GM12878 (cell line): ENCODE measurements at regions not wholly inside any gene's neighbourhood (a gene's known extent, or its start where the extent isn't known, plus 50 kb on each side); places are given as distances from the start of the nearest gene placed in this dataset.

ENCODE experiments used
- ATAC-seq: fragments of 200-7000 bp; cut with Tn5 transposase; 3 replicates; pipeline ENCODE4 v1.9.1; 2020; ENCODE audit warnings: mild to moderate bottlenecking, moderate library complexity
- BruUV-seq: library from RNA; stranded (reverse); fragments of 400-500 nt; replicated peaks from 2 replicates; lab custom pipeline; 2021; lab: Mats Ljungman, UMichigan
- CTCF ChIA-PET: fragments of 300-600 bp; sonication (Branson Sonifier 250); formaldehyde crosslinking; extraction: SDS; loops from one replicate; lab custom pipeline; 2021; ENCODE audit warnings: inconsistent platforms; lab: Yijun Ruan, JAX
- POLR2A ChIA-PET: fragments of 350-600 bp; formaldehyde crosslinking; extraction: SDS; loops from one replicate; lab custom pipeline; 2021; ENCODE audit warnings: inconsistent platforms; lab: Charles Lee
- RAD21 ChIA-PET: fragments of 300-600 bp; sonication (Branson Sonifier 250); formaldehyde crosslinking; loops from one replicate; lab custom pipeline; 2023; ENCODE audit warnings: antibody characterized with exemption; ENCODE audit not compliant: unreplicated experiment; lab: Charles Lee
- SMC1A ChIA-PET: fragments of 300-600 bp; sonication (Branson Sonifier 250); formaldehyde crosslinking; loops from one replicate; lab custom pipeline; 2023; ENCODE audit not compliant: unreplicated experiment, uncharacterized antibody; lab: Charles Lee
- DNase-seq: peaks from one replicate; pipeline ENCODE4 v3.0.0-alpha.2; 2011; ENCODE audit warnings: low read depth, low spot score
- FAIRE-seq: peaks from 3 replicates; lab custom pipeline; 2011; peaks lifted over from hg19 to GRCh38; lab: Jason Lieb, UNC
- H2AFZ ChIP-seq: 2 replicates; pipeline ENCODE4 v1.6.0; 2011; ENCODE audit warnings: low read depth, low read length, control low read depth; ENCODE audit not compliant: control insufficient read depth
- H3K27ac ChIP-seq: 2 replicates; pipeline ENCODE4 v1.5.1; 2011; ENCODE audit warnings: control low read depth; ENCODE audit not compliant: control insufficient read depth, insufficient read depth
- H3K27me3 ChIP-seq, 2 experiments: replicated peaks in 1 of 2; 2 replicates each; pipeline versions ENCODE4 v1.6.0 to v1.6.1; 2011; ENCODE audit warnings: low read length in 1 of 2; ENCODE audit not compliant: control insufficient read depth in 2 of 2, insufficient read depth in 2 of 2
- H3K36me3 ChIP-seq, 2 experiments: 2 replicates each; pipeline ENCODE4 v1.5.1; 2011; ENCODE audit warnings: low read length in 1 of 2; ENCODE audit not compliant: control insufficient read depth in 2 of 2, insufficient read depth in 2 of 2
- H3K4me1 ChIP-seq: 2 replicates; pipeline ENCODE4 v1.6.1; 2011; ENCODE audit warnings: mild to moderate bottlenecking, low read length, moderate library complexity, mixed read lengths; ENCODE audit not compliant: control insufficient read depth, insufficient read depth
- H3K4me2 ChIP-seq: 2 replicates; pipeline ENCODE4 v1.6.0; 2011; ENCODE audit warnings: control low read depth; ENCODE audit not compliant: control insufficient read depth, insufficient read depth
- H3K4me3 ChIP-seq: fragments of 200-600 bp; sonication (generic); 2 replicates; pipeline ENCODE4 v1.5.1; 2016
- H3K79me2 ChIP-seq: 2 replicates; pipeline ENCODE4 v1.6.0; 2011; ENCODE audit warnings: low read length; ENCODE audit not compliant: control insufficient read depth, insufficient read depth
- H3K9ac ChIP-seq: 2 replicates; pipeline ENCODE4 v1.8.0; 2011; ENCODE audit warnings: low read length, control low read depth, mixed read lengths; ENCODE audit not compliant: control insufficient read depth, insufficient read depth
- H3K9me3 ChIP-seq: replicated peaks from 3 replicates; pipeline ENCODE4 v1.5.1; 2011; ENCODE audit warnings: mild to moderate bottlenecking, low read length; ENCODE audit not compliant: control insufficient read depth, insufficient read depth
- H4K20me1 ChIP-seq: 2 replicates; pipeline ENCODE4 v1.6.0; 2011; ENCODE audit not compliant: control insufficient read depth, insufficient read depth
- ATF7 ChIP-seq: fragments of 450-650 bp; IDR thresholded peaks from 2 replicates; pipeline ENCODE4 v1.6.1; 2016; ENCODE audit warnings: low read depth, mild to moderate bottlenecking
- BHLHE40 ChIP-seq, 2 experiments: fragments of 450-650 bp in 1 of 2; IDR thresholded peaks; 2 replicates each; pipeline ENCODE4 v1.6.1; 2011 to 2017; ENCODE audit warnings: low read depth in 2 of 2, borderline replicate concordance in 1 of 2, improper control_type of control experiment in 1 of 2, low read length in 1 of 2, mild to moderate bottlenecking in 1 of 2
- CHD4 ChIP-seq: fragments of 200-600 bp; sonication (generic); IDR thresholded peaks from 2 replicates; pipeline ENCODE4 v1.6.1; 2016; ENCODE audit warnings: mild to moderate bottlenecking
- GATAD2B ChIP-seq: fragments of 450-650 bp; conservative IDR thresholded peaks from 2 replicates; pipeline ENCODE4 v1.6.1; 2017; ENCODE audit warnings: low read depth, mild to moderate bottlenecking, moderate library complexity
- HDAC6 ChIP-seq: fragments of 200-600 bp; sonication (generic); IDR thresholded peaks from one replicate; pipeline ENCODE4 v1.8.0; 2017; ENCODE audit warnings: antibody characterized with exemption; ENCODE audit not compliant: unreplicated experiment
- IKZF1 ChIP-seq: fragments of 450-650 bp; conservative IDR thresholded peaks from 2 replicates; pipeline ENCODE4 v1.6.1; 2017; ENCODE audit warnings: antibody characterized with exemption, mild to moderate bottlenecking
- NR2C2 ChIP-seq: IDR thresholded peaks from 2 replicates; pipeline ENCODE4 v1.6.1; 2011; ENCODE audit warnings: borderline replicate concordance, low read depth; ENCODE audit not compliant: control insufficient read depth, insufficient read length
- PAX8 ChIP-seq: fragments of 450-650 bp; IDR thresholded peaks from 2 replicates; pipeline ENCODE4 v1.6.1; 2017; ENCODE audit warnings: mild to moderate bottlenecking, moderate library complexity
- RAD21 ChIP-seq: IDR thresholded peaks from 2 replicates; pipeline ENCODE4 v1.6.1; 2011; ENCODE audit warnings: mild to moderate bottlenecking, low read depth, low read length, moderate library complexity; ENCODE audit not compliant: insufficient read depth
- SIX5 ChIP-seq: IDR thresholded peaks from 2 replicates; pipeline ENCODE4 v1.6.1; 2011; ENCODE audit warnings: mild to moderate bottlenecking, low read depth, low read length, moderate library complexity; ENCODE audit not compliant: severe bottlenecking
- SMAD1 ChIP-seq: fragments of 450-650 bp; IDR thresholded peaks from 2 replicates; pipeline ENCODE4 v1.6.1; 2018; ENCODE audit warnings: mild to moderate bottlenecking, low read depth; ENCODE audit not compliant: partially characterized antibody
- SMC3 ChIP-seq: IDR thresholded peaks from 2 replicates; pipeline ENCODE4 v1.6.1; 2011; ENCODE audit warnings: low read length, improper control_type of control experiment, borderline replicate concordance
- SP1 ChIP-seq: IDR thresholded peaks from one replicate; pipeline ENCODE4 v1.6.1; 2011; ENCODE audit warnings: low read depth, low read length
- SPI1 ChIP-seq: IDR thresholded peaks from 2 replicates; pipeline ENCODE4 v1.6.1; 2011; ENCODE audit warnings: low read depth, mild to moderate bottlenecking, low read length, moderate library complexity, borderline replicate concordance; ENCODE audit not compliant: insufficient read depth
- SRF ChIP-seq, 2 experiments: IDR thresholded peaks; 2 replicates each; pipeline ENCODE4 v1.6.1; 2011; ENCODE audit warnings: low read depth in 2 of 2, low read length in 2 of 2, mild to moderate bottlenecking in 1 of 2, moderate library complexity in 1 of 2
- SUZ12 ChIP-seq: fragments of 200-600 bp; sonication (generic); IDR thresholded peaks from one replicate; pipeline ENCODE4 v1.6.1; 2018; ENCODE audit warnings: antibody characterized with exemption, mild to moderate bottlenecking; ENCODE audit not compliant: unreplicated experiment
- TARDBP ChIP-seq: IDR thresholded peaks from 2 replicates; pipeline ENCODE4 v1.6.1; 2016; ENCODE audit warnings: borderline replicate concordance
- TCF12 ChIP-seq: IDR thresholded peaks from 2 replicates; pipeline ENCODE4 v1.6.1; 2011; ENCODE audit warnings: low read depth, mild to moderate bottlenecking, low read length
- ZNF622 ChIP-seq: fragments of 450-650 bp; IDR thresholded peaks from 2 replicates; pipeline ENCODE4 v1.6.1; 2017; ENCODE audit warnings: mild to moderate bottlenecking, inconsistent platforms
- WGBS: methylation state at CpG from one replicate; pipeline ENCODE4 v1.1.6; 2016; ENCODE audit warnings: low lambda C conversion rate; ENCODE audit not compliant: insufficient replicate concordance, insufficient coverage; ENCODE audit errors: missing lambda C conversion rate; 5-methylcytosine and 5-hydroxymethylcytosine counted together
- in situ Hi-C: fragments of 300-500 bp; cut with MboI; formaldehyde crosslinking; loops from 9 replicates; pipeline ENCODE4 v1.14.3; 2018; ENCODE audit warnings: mixed read lengths
- intact Hi-C: fragments of 100-400 bp; cut with micrococcal nuclease; formaldehyde crosslinking; loops from one replicate; pipeline ENCODE4 v1.14.2; 2022; ENCODE audit not compliant: unreplicated experiment

DNA sequence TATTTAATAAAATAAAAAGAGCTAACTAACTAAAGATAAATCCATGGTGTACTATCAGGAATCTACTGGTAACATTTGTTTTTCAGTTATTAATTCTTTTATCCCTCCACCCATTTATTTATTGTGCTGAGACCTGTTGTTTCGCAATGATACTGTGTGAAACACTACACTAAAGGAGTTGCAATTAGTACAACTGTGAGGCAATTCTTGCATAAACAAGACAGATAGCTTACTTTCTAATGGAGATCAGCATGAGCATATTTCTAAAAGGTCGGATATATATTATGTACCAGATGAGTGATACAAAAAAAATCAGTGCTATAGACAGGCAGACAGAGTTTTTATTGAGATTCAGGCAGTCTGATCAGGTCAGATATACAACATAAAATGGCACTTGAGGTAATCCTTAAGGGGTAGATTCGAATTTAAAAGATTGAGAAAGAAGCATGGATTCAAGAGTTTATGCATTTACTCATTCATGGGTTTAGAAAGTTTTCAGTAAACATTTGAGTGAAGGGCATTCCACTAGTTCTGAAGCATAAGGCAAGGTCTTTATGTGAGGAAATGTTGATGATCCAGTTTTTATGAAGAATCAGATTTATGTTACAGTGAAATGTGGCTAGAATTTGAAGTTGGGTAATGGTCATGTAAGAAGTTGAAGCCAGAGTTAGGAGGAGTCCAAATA, 147.6 kb downstream of the POLR1F start:
- no peaks in the 10 kb centered on the region for H3K4me1 ChIP-seq
- no TSS peak for BruUV-seq
- no peak for DNase-seq

DNA sequence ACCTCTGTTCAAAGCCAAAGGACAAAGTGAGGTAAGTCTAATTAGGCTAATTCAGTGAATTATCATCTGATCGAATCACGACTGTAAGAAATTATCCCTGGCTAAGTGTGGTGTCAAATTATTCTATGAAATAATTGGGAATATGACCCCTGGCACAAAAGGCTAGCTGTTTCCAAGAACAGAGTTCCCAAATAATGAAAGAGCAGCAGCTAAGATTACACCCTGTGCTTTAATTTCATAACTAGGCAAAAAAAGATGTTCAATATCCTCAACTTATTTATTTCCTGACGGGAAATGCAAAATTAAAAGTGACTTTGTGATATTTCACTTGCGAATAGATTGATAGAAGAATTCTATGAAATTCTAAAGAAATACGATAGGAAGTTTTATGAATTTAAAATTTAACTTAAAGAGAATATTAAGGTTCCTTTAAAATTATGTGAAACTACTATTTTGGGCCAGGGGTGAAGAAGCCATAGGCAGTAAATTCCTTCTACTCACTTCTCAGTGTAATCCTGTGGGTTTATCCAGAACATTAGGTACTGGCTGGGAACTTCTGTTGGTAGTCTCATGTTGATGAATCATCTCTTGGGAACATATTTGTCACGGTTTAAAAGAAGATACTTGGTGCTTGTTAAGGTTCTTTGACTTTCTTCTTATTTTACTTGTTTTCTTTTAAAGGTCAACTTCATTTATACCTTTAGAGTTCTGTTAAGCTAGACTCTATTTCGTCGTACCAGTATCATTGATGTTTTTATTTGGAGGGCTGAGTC, 148.5 kb downstream of the POLR1F start:
- 9% methylated on average over 8 of the region's 8 CpGs for WGBS
- no peak overlapping the region for H3K27ac ChIP-seq
- no peak overlapping the region for H3K9ac ChIP-seq
- ChIA-PET SMC1A (no interaction called here), CTCF (no interaction called here), POLR2A (no interaction called here), RAD21 (no interaction called here)
- FAIRE-seq (no peak), ATAC-seq (no peak), DNase-seq (no peak)
- intact Hi-C loops, result no loop called here
- H3K4me3 ChIP-seq, result no peak overlapping the region
- no peaks in the 10 kb centered on the region for H3K27me3 ChIP-seq
- in situ Hi-C loops, result no loop called here
- no peak overlapping the region for H3K4me2 ChIP-seq
- no peaks in the 10 kb centered on the region for H3K9me3 ChIP-seq
- no peaks in the 10 kb centered on the region for H3K4me1 ChIP-seq
- H3K36me3 ChIP-seq, result no peaks in the 10 kb centered on the region
- H4K20me1 ChIP-seq, result no peaks in the 10 kb centered on the region
- no peak overlapping the region for H2AFZ ChIP-seq
- no peaks in the 10 kb centered on the region for H3K79me2 ChIP-seq
- no peak for TF ChIP-seq PAX8
- no peak for TF ChIP-seq TARDBP
- no peak for TF ChIP-seq IKZF1
- TF ChIP-seq SMAD1, result no peak
- TF ChIP-seq CHD4, result no peak
- TF ChIP-seq ATF7, result no peak
- TF ChIP-seq HDAC6, result no peak
- no peak for TF ChIP-seq TCF12
- TF ChIP-seq, all 136 proteins: peak for 0
- no TSS peak for BruUV-seq

More for the DNA sequence above, 147.6 kb downstream of the POLR1F start:
- RAD21 ChIA-PET, result no interaction called here
- Histone ChIP-seq H3K36me3 (no peaks in the 10 kb centered on the region), H3K9me3 (no peaks in the 10 kb centered on the region), H3K27ac (no peak overlapping the region), H3K4me2 (no peak overlapping the region), H3K4me3 (no peak overlapping the region), H2AFZ (no peak overlapping the region), H3K79me2 (no peaks in the 10 kb centered on the region), H4K20me1 (no peaks in the 10 kb centered on the region), H3K27me3 (no peaks in the 10 kb centered on the region), H3K9ac (no peak overlapping the region)
- WGBS, result 13% methylated on average over 3 of the region's 3 CpGs
- POLR2A ChIA-PET, result no interaction called here
- FAIRE-seq, result no peak
- TF ChIP-seq SMC3 (no peak), SUZ12 (no peak), ZNF622 (no peak), BHLHE40 (IDR thresholded peaks at IDR 0.05; ENCODE audit: borderline replicate concordance in 1 of 2, low read depth in 2 of 2, low read length in 1 of 2) (no peak), SP1 (no peak), SPI1 (no peak), GATAD2B (no peak), NR2C2 (no peak), SIX5 (no peak), SRF (IDR thresholded peaks at IDR 0.05; ENCODE audit: low read depth in 2 of 2, low read length in 2 of 2) (no peak), RAD21 (no peak)
- CTCF ChIA-PET, result no interaction called here
- in situ Hi-C loops, result no loop called here
- intact Hi-C loops, result no loop called here
- no peak for ATAC-seq
- SMC1A ChIA-PET, result no interaction called here
